ENCODE measurements at regions not wholly inside any gene's neighbourhood (a gene's known extent, or its start where the extent isn't known, plus 50 kb on each side); places are given as distances from the start of the nearest gene placed in this dataset.
"Not testable (repeated sequence)": the region's sequence is repeated elsewhere in the genome, so short reads cannot be mapped to it uniquely, and the experiment has no call there.

GRCh38 chr7:125061776-125062397, 132.3 kb upstream of the POT1 start:
- TF ChIP-seq POLR2AphosphoS5 (IDR thresholded peaks at IDR 0.05) (no peak), CTCF (IDR thresholded peaks at IDR 0.05) (no peak), EP300 (IDR thresholded peaks at IDR 0.05) (no peak), POLR2A (IDR thresholded peaks at IDR 0.05) (no peak)
- H3K27ac ChIP-seq, result no peak overlapping the region
- no peaks in the 10 kb centered on the region for H3K27me3 ChIP-seq
- WGBS, 2 donors, result 37 to 48% methylated on average over 2 of the region's 2 CpGs
- no peak for ATAC-seq (ENCODE audit: low FRiP score in 2 of 2)
- no peaks in the 10 kb centered on the region for H3K4me1 ChIP-seq
- no peaks in the 10 kb centered on the region for H3K36me3 ChIP-seq
- no peak for DNase-seq
- H3K9me3 ChIP-seq, result no peaks in the 10 kb centered on the region
- no peak overlapping the region for H3K4me3 ChIP-seq

GRCh38 chr7:125061083-125061745, 131.6 kb upstream of the POT1 start:
- not testable (repeated sequence) for H3K9me3 ChIP-seq; DNase-seq; H3K27ac ChIP-seq; H3K4me3 ChIP-seq; ATAC-seq (ENCODE audit: low FRiP score in 2 of 2); H3K27me3 ChIP-seq; H3K36me3 ChIP-seq; H3K4me1 ChIP-seq
- 51 to 54% methylated on average over 6 of the region's 6 CpGs for WGBS, 2 donors

GRCh38 chr7:125059861-125060456, 130.3 kb upstream of the POT1 start:
- H3K27me3 ChIP-seq, result no peaks in the 10 kb centered on the region
- no peaks in the 10 kb centered on the region for H3K4me1 ChIP-seq
- TF ChIP-seq POLR2AphosphoS5 (IDR thresholded peaks at IDR 0.05) (no peak), CTCF (IDR thresholded peaks at IDR 0.05) (peak in 1 of 6 experiments; percentile 22)
- no peak overlapping the region for H3K4me3 ChIP-seq
- no peak overlapping the region for H3K27ac ChIP-seq
- H3K9me3 ChIP-seq, result no peaks in the 10 kb centered on the region
- no peak for ATAC-seq (ENCODE audit: low FRiP score in 2 of 2)
- no peaks in the 10 kb centered on the region for H3K36me3 ChIP-seq
- no peak for DNase-seq
- WGBS, 2 donors, result 25 to 31% methylated on average over 3 of the region's 3 CpGs

- 41 to 52% methylated on average over 3 of the region's 3 CpGs for WGBS, 2 donors
- Histone ChIP-seq H3K27ac (no peak overlapping the region), H3K9me3 (no peaks in the 10 kb centered on the region), H3K36me3 (no peaks in the 10 kb centered on the region), H3K27me3 (no peaks in the 10 kb centered on the region), H3K4me1 (no peaks in the 10 kb centered on the region), H3K4me3 (no peak overlapping the region)
- ATAC-seq (ENCODE audit: low FRiP score in 2 of 2) (no peak), DNase-seq (no peak)
- TF ChIP-seq CTCF (IDR thresholded peaks at IDR 0.05), result no peak
- TF ChIP-seq POLR2A (IDR thresholded peaks at IDR 0.05), result no peak
- TF ChIP-seq EP300 (IDR thresholded peaks at IDR 0.05), result no peak
- TF ChIP-seq POLR2AphosphoS5 (IDR thresholded peaks at IDR 0.05), result no peak
Observed at GRCh38 chr7:125057963-125058362, 128.3 kb upstream of the POT1 start.

- Histone ChIP-seq H3K27ac (no peak overlapping the region), H3K4me3 (no peak overlapping the region), H3K36me3 (no peaks in the 10 kb centered on the region), H3K27me3 (no peaks in the 10 kb centered on the region), H3K9me3 (no peaks in the 10 kb centered on the region), H3K4me1 (no peaks in the 10 kb centered on the region)
- TF ChIP-seq POLR2A (IDR thresholded peaks at IDR 0.05) (no peak), CTCF (IDR thresholded peaks at IDR 0.05) (no peak), POLR2AphosphoS5 (IDR thresholded peaks at IDR 0.05) (no peak), EP300 (IDR thresholded peaks at IDR 0.05) (no peak)
- ATAC-seq (ENCODE audit: low FRiP score in 2 of 2) (no peak), DNase-seq (no peak)
Observed at GRCh38 chr7:125055376-125055775, 125.8 kb upstream of the POT1 start.
